HepG2 (cell line): ENCODE measurements at regions not wholly inside any gene's neighbourhood (a gene's known extent, or its start where the extent isn't known, plus 50 kb on each side); places are given as distances from the start of the nearest gene placed in this dataset.

Experiments used
- ARNT ChIP-seq: fragments of 450-650 bp; IDR thresholded peaks from 2 replicates; pipeline ENCODE4 v1.6.1; 2017
- EHMT2 ChIP-seq: fragments of 200-600 bp; sonication (generic); IDR thresholded peaks from 2 replicates; pipeline ENCODE4 v1.7.0; 2017; ENCODE audit warnings: antibody characterized with exemption, low read depth, low read length, borderline replicate concordance
- EZH2 ChIP-seq: conservative IDR thresholded peaks from 2 replicates; pipeline ENCODE4 v1.6.1; 2012; ENCODE audit warnings: mild to moderate bottlenecking, low read depth, low read length, moderate library complexity
- FOSL2 ChIP-seq: sonication (generic); formaldehyde crosslinking; IDR thresholded peaks from 2 replicates; pipeline ENCODE4 v1.4.0; 2020; ENCODE audit warnings: missing genetic modification reagents
- GABPA ChIP-seq, 2 experiments: IDR thresholded peaks; 2 replicates each; pipeline ENCODE4 v1.6.1; 2011 to 2016; ENCODE audit warnings: low read depth in 2 of 2, low read length in 1 of 2, missing biosample characterization in 1 of 2, missing genetic modification characterization in 1 of 2
- MXI1 ChIP-seq: IDR thresholded peaks from 3 replicates; pipeline ENCODE4 v1.6.1; 2012; ENCODE audit warnings: low read depth, low read length, inconsistent platforms, borderline replicate concordance
- NR2C2 ChIP-seq: sonication (generic); formaldehyde crosslinking; IDR thresholded peaks from 2 replicates; pipeline ENCODE4 v1.4.0; 2020; ENCODE audit warnings: missing genetic modification reagents, mild to moderate bottlenecking, moderate library complexity, borderline replicate concordance
- POLR2AphosphoS5 ChIP-seq: IDR thresholded peaks from 2 replicates; pipeline ENCODE4 v1.6.1; 2012; ENCODE audit warnings: low read depth, low read length
- XBP1 ChIP-seq: sonication (generic); formaldehyde crosslinking; IDR thresholded peaks from 2 replicates; pipeline ENCODE4 v1.5.0; 2020; ENCODE audit warnings: missing genetic modification reagents
- ZNF768 ChIP-seq: sonication (generic); formaldehyde crosslinking; IDR thresholded peaks from 2 replicates; pipeline ENCODE4 v1.4.0; 2020; ENCODE audit warnings: missing genetic modification reagents
- TF ChIP-seq, protein P1 (sequence below): sonication (generic); formaldehyde crosslinking; IDR thresholded peaks from 2 replicates; pipeline ENCODE4 v1.8.0; 2022; ENCODE audit warnings: mild to moderate bottlenecking, missing genetic modification reagents
- TF ChIP-seq, protein P2 (sequence below): sonication (generic); formaldehyde crosslinking; IDR thresholded peaks from 2 replicates; pipeline ENCODE4 v1.5.1; 2020; ENCODE audit warnings: missing genetic modification reagents, mild to moderate bottlenecking, borderline replicate concordance
- TF ChIP-seq, protein P3 (sequence below): sonication (generic); formaldehyde crosslinking; IDR thresholded peaks from 2 replicates; pipeline ENCODE4 v1.5.0; 2020; ENCODE audit warnings: mild to moderate bottlenecking, missing genetic modification reagents

DNA sequence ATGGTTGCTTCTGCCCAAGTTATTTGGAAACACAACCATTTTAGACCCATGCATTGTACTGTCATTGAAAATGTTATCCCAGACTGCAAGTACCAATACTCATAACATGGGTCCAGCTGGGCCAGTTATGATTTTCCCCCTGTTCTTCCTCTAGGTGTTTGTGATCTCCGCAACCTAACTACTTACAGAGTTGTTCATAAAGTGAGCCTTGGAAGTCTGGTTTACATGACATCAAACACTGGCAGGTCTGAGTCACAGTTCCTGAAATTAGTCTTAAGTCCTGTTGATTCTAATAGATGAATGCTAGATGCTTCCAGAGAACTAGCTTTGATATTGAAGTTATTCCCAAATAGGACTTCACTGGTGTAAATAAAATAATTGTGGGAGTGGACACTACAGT, 487.0 kb downstream of the MED13L start:
- TF ChIP-seq FOSL2 (CRISPR knock-in tag) (no peak), EZH2 (no peak), GABPA (IDR thresholded peaks at IDR 0.05; ENCODE audit: low read depth, low read length) (no peak), GABPA (CRISPR knock-in tag; IDR thresholded peaks at IDR 0.05; ENCODE audit: low read depth) (no peak), POLR2AphosphoS5 (no peak), MXI1 (no peak), NR2C2 (no peak), XBP1 (no peak), ZNF768 (CRISPR knock-in tag) (no peak), EHMT2 (no peak), ARNT (no peak)
- TF ChIP-seq, protein P1, sequence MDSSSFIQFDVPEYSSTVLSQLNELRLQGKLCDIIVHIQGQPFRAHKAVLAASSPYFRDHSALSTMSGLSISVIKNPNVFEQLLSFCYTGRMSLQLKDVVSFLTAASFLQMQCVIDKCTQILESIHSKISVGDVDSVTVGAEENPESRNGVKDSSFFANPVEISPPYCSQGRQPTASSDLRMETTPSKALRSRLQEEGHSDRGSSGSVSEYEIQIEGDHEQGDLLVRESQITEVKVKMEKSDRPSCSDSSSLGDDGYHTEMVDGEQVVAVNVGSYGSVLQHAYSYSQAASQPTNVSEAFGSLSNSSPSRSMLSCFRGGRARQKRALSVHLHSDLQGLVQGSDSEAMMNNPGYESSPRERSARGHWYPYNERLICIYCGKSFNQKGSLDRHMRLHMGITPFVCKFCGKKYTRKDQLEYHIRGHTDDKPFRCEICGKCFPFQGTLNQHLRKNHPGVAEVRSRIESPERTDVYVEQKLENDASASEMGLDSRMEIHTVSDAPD (CRISPR knock-in tag): no peak
- TF ChIP-seq, protein P2, sequence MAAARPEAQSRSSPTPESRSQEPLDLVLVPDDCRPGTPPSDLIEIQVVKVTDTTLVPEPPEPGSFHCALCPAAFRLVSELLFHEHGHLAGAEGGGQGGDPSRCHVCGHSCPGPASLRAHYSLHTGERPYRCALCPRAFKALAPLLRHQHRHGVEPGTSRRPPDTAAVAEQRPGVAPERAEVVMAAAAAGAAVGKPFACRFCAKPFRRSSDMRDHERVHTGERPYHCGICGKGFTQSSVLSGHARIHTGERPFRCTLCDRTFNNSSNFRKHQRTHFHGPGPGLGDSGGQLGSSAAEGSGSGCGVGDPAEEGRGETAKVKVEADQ (CRISPR knock-in tag): no peak
- TF ChIP-seq, protein P3, sequence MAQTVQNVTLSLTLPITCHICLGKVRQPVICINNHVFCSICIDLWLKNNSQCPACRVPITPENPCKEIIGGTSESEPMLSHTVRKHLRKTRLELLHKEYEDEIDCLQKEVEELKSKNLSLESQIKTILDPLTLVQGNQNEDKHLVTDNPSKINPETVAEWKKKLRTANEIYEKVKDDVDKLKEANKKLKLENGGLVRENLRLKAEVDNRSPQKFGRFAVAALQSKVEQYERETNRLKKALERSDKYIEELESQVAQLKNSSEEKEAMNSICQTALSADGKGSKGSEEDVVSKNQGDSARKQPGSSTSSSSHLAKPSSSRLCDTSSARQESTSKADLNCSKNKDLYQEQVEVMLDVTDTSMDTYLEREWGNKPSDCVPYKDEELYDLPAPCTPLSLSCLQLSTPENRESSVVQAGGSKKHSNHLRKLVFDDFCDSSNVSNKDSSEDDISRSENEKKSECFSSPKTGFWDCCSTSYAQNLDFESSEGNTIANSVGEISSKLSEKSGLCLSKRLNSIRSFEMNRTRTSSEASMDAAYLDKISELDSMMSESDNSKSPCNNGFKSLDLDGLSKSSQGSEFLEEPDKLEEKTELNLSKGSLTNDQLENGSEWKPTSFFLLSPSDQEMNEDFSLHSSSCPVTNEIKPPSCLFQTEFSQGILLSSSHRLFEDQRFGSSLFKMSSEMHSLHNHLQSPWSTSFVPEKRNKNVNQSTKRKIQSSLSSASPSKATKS (CRISPR knock-in tag): no peak
